ENCODE measurements at regions not wholly inside any gene's neighbourhood (a gene's known extent, or its start where the extent isn't known, plus 50 kb on each side); places are given as distances from the start of the nearest gene placed in this dataset.
"Not testable (repeated sequence)": the region's sequence is repeated elsewhere in the genome, so short reads cannot be mapped to it uniquely, and the experiment has no call there.

DNA sequence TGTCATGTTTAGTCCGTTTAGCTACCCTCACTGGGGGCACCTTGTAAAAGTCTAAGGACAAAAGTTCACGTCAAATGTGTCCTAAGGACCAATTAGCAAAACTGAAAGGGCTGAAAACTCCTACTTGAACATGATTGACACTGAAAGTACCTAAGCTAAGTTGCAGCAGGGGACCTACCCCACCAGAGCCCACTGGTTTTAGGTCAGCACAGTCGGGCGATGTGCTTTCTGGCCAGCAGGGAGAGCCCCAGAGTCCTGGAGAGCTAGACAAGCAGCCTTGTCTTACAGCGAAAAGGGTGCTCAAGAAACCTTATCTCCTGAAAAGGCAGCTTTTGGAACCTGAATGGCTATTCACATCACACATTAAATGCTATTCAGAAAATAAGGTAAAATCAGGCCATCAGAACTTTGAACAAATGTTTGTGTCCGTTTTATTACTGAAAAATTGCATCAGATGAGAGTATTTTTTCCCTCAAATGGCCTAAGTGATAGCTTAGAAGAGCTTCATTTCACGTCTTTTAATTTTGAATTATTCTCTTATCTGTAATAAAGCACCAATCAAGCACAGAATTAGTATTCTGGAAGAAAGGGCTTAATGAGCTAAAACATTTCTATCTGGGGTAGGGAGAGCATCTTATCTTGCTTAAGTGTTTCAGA is 52.2 kb upstream of the MKI67 start:
- WGBS, result 35% methylated on average over 7 of the region's 7 CpGs
- intact Hi-C loops (cut with DNase I), result no loop called here
- DNase-seq (no peak), ATAC-seq (no peak)
- Histone ChIP-seq H3K27ac (ENCODE audit: low read length) (no peak overlapping the region), H3K27me3 (ENCODE audit: control insufficient read depth, insufficient read depth) (no peaks in the 10 kb centered on the region), H3K9me3 (ENCODE audit: control insufficient read depth, low read length) (no peaks in the 10 kb centered on the region), H3K4me3 (ENCODE audit: low read length) (no peak overlapping the region), H3K4me1 (ENCODE audit: control insufficient read depth, insufficient read depth, low read length) (no peaks in the 10 kb centered on the region)

- H3K27me3 ChIP-seq (ENCODE audit: control insufficient read depth, insufficient read depth), result no peaks in the 10 kb centered on the region
These were observed 54.6 kb upstream of the MKI67 start for GRCh38 chr10:128180843-128181242.

GRCh38 chr10:128185627-128186026 is 59.4 kb upstream of the MKI67 start:
- 52% methylated on average over 1 of the region's 1 CpG for WGBS
- intact Hi-C loops (cut with DNase I), result no loop called here
- no peak for ATAC-seq

More at GRCh38 chr10:128180843-128181242, 54.6 kb upstream of the MKI67 start:
- H3K4me1 ChIP-seq (ENCODE audit: control insufficient read depth, insufficient read depth, low read length), result no peaks in the 10 kb centered on the region
- no peak overlapping the region for H3K4me3 ChIP-seq (ENCODE audit: low read length)
- 75% methylated on average over 8 of the region's 8 CpGs for WGBS
- no peaks in the 10 kb centered on the region for H3K9me3 ChIP-seq (ENCODE audit: control insufficient read depth, low read length)
- DNase-seq (no peak), ATAC-seq (no peak)
- intact Hi-C loops (cut with DNase I), result no loop called here
- no peak overlapping the region for H3K27ac ChIP-seq (ENCODE audit: low read length)

DNA sequence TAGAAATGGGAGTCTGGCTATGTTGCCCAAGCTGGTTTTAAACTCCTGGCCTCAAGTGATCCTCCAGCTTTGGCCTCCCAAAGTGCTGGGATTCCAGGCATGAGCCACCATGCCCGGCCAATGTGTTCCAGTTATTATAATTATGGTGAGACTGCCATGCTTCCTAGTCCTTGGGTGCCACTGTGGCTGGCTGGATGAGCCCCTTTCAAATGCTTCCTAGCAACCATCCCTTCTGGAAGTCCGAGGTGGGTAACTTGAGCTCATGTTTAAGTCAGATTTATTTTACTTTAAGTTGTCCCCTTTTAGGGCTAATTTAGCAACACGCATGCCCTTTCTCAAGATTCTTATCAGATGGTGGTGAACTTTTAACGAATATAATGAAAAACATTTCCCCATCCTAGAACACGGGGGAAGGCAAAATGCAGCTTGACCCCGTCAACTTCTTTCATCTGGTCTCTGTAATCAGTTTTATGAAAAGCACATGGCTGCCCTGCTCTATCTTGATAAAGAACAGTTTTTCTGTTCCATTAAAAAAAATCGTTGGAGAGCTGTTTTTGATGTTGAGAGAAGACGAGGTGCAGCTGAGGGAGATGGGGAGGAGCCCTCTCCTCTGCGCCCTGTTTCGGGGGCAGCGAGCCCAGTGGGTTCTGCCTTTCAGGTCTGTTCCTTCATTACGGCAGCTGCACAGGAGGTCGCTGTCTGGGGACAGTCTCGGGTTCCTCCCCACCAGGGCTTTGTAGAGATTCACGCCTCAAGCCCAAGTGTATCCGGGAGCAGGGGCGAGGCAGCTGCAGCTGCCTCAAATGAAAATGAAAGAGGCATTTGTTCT is 61.0 kb upstream of the MKI67 start:
- Histone ChIP-seq H3K4me3 (ENCODE audit: low read length) (no peak overlapping the region), H3K27me3 (ENCODE audit: control insufficient read depth, insufficient read depth) (peaks cover 3% of the 10 kb centered on the region), H3K4me1 (ENCODE audit: control insufficient read depth, insufficient read depth, low read length) (no peaks in the 10 kb centered on the region), H3K9me3 (ENCODE audit: control insufficient read depth, low read length) (no peaks in the 10 kb centered on the region), H3K27ac (ENCODE audit: low read length) (no peak overlapping the region)
- no peak for DNase-seq
- WGBS, result 36% methylated on average over 17 of the region's 17 CpGs
- intact Hi-C loops (cut with DNase I), result no loop called here
- ATAC-seq, result no peak

More at GRCh38 chr10:128185627-128186026, 59.4 kb upstream of the MKI67 start:
- no peaks in the 10 kb centered on the region for H3K4me1 ChIP-seq (ENCODE audit: control insufficient read depth, insufficient read depth, low read length)
- no peaks in the 10 kb centered on the region for H3K9me3 ChIP-seq (ENCODE audit: control insufficient read depth, low read length)
- DNase-seq, result no peak
- H3K4me3 ChIP-seq (ENCODE audit: low read length), result no peak overlapping the region
- H3K27me3 ChIP-seq (ENCODE audit: control insufficient read depth, insufficient read depth), result peaks cover 3% of the 10 kb centered on the region
- H3K27ac ChIP-seq (ENCODE audit: low read length), result no peak overlapping the region

- H3K27ac ChIP-seq (ENCODE audit: low read length), result no peak overlapping the region
- intact Hi-C loops (cut with DNase I), result no loop called here
- ATAC-seq (no peak), DNase-seq (no peak)
- WGBS, result 49% methylated on average over 4 of the region's 4 CpGs
- H3K27me3 ChIP-seq (ENCODE audit: control insufficient read depth, insufficient read depth), result peaks cover 3% of the 10 kb centered on the region
- no peaks in the 10 kb centered on the region for H3K9me3 ChIP-seq (ENCODE audit: control insufficient read depth, low read length)
- no peak overlapping the region for H3K4me3 ChIP-seq (ENCODE audit: low read length)
- no peaks in the 10 kb centered on the region for H3K4me1 ChIP-seq (ENCODE audit: control insufficient read depth, insufficient read depth, low read length)
These were observed 61.6 kb upstream of the MKI67 start for GRCh38 chr10:128187788-128188185.

GRCh38 chr10:128189176-128189575 is 63.0 kb upstream of the MKI67 start:
- WGBS, result 70% methylated on average over 4 of the region's 4 CpGs

GRCh38 chr10:128191847-128192246 is 65.6 kb upstream of the MKI67 start:
- ATAC-seq (no peak), DNase-seq (no peak)
- no peaks in the 10 kb centered on the region for H3K9me3 ChIP-seq (ENCODE audit: control insufficient read depth, low read length)
- WGBS, result 60% methylated on average over 5 of the region's 5 CpGs
- H3K4me3 ChIP-seq (ENCODE audit: low read length), result no peak overlapping the region
- peaks cover 3% of the 10 kb centered on the region for H3K27me3 ChIP-seq (ENCODE audit: control insufficient read depth, insufficient read depth)
- intact Hi-C loops (cut with DNase I), result no loop called here
- H3K27ac ChIP-seq (ENCODE audit: low read length), result no peak overlapping the region
- H3K4me1 ChIP-seq (ENCODE audit: control insufficient read depth, insufficient read depth, low read length), result no peaks in the 10 kb centered on the region

More at GRCh38 chr10:128189176-128189575, 63.0 kb upstream of the MKI67 start:
- ATAC-seq (no peak), DNase-seq (no peak)
- Histone ChIP-seq H3K4me3 (ENCODE audit: low read length) (no peak overlapping the region), H3K27me3 (ENCODE audit: control insufficient read depth, insufficient read depth) (peaks cover 3% of the 10 kb centered on the region), H3K4me1 (ENCODE audit: control insufficient read depth, insufficient read depth, low read length) (no peaks in the 10 kb centered on the region), H3K9me3 (ENCODE audit: control insufficient read depth, low read length) (no peaks in the 10 kb centered on the region), H3K27ac (ENCODE audit: low read length) (no peak overlapping the region)
- intact Hi-C loops (cut with DNase I), result no loop called here

GRCh38 chr10:128201826-128202225 is 75.6 kb upstream of the MKI67 start:
- H3K27ac ChIP-seq (ENCODE audit: low read length); intact Hi-C loops (cut with DNase I); H3K4me3 ChIP-seq (ENCODE audit: low read length); H3K4me1 ChIP-seq (ENCODE audit: control insufficient read depth, insufficient read depth, low read length); ATAC-seq; H3K27me3 ChIP-seq (ENCODE audit: control insufficient read depth, insufficient read depth); DNase-seq; H3K9me3 ChIP-seq (ENCODE audit: control insufficient read depth, low read length): not testable (repeated sequence)
- WGBS, result 95% methylated on average over 2 of the region's 2 CpGs

- H3K4me3 ChIP-seq (ENCODE audit: low read length), result no peak overlapping the region
- no peak for DNase-seq
- no peak for ATAC-seq
- H3K27ac ChIP-seq (ENCODE audit: low read length), result no peak overlapping the region
- H3K4me1 ChIP-seq (ENCODE audit: control insufficient read depth, insufficient read depth, low read length), result no peaks in the 10 kb centered on the region
- no peaks in the 10 kb centered on the region for H3K27me3 ChIP-seq (ENCODE audit: control insufficient read depth, insufficient read depth)
- intact Hi-C loops (cut with DNase I), result no loop called here
- no peaks in the 10 kb centered on the region for H3K9me3 ChIP-seq (ENCODE audit: control insufficient read depth, low read length)
These were observed 76.8 kb upstream of the MKI67 start for GRCh38 chr10:128203028-128203427.

DNA sequence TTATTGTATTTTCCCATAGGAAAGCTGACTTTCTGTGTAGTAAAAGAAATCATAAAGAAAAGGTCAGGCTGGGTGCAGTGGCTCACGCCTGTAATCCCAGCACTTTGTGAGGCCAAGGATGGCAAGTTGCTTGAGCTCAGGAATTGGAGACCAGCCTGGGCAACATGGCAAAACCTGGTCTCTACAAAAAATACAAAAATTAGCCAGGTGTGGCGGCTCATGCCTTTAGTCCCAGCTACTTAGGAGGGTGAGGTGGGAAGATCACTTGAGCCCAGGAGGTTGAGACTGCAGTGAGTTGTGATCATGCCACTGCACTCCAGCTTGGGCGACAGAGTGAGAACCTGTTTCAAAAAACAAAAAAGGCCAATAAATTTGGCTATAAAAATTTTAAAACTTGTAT is 79.4 kb upstream of the MKI67 start:
- 91% methylated on average over 3 of the region's 3 CpGs for WGBS
- DNase-seq; H3K4me3 ChIP-seq (ENCODE audit: low read length); H3K4me1 ChIP-seq (ENCODE audit: control insufficient read depth, insufficient read depth, low read length); H3K27me3 ChIP-seq (ENCODE audit: control insufficient read depth, insufficient read depth); H3K9me3 ChIP-seq (ENCODE audit: control insufficient read depth, low read length); intact Hi-C loops (cut with DNase I); H3K27ac ChIP-seq (ENCODE audit: low read length); ATAC-seq: not testable (repeated sequence)

GRCh38 chr10:128206676-128207075 is 80.5 kb upstream of the MKI67 start:
- no peak overlapping the region for H3K27ac ChIP-seq (ENCODE audit: low read length)
- H3K9me3 ChIP-seq (ENCODE audit: control insufficient read depth, low read length), result no peaks in the 10 kb centered on the region
- WGBS, result 89% methylated on average over 4 of the region's 4 CpGs
- H3K4me3 ChIP-seq (ENCODE audit: low read length), result no peak overlapping the region
- no peaks in the 10 kb centered on the region for H3K27me3 ChIP-seq (ENCODE audit: control insufficient read depth, insufficient read depth)
- DNase-seq (no peak), ATAC-seq (no peak)
- no peaks in the 10 kb centered on the region for H3K4me1 ChIP-seq (ENCODE audit: control insufficient read depth, insufficient read depth, low read length)
- intact Hi-C loops (cut with DNase I), result no loop called here
